ENCODE measurements at regions not wholly inside any gene's neighbourhood (a gene's known extent, or its start where the extent isn't known, plus 50 kb on each side); places are given as distances from the start of the nearest gene placed in this dataset.

DNA sequence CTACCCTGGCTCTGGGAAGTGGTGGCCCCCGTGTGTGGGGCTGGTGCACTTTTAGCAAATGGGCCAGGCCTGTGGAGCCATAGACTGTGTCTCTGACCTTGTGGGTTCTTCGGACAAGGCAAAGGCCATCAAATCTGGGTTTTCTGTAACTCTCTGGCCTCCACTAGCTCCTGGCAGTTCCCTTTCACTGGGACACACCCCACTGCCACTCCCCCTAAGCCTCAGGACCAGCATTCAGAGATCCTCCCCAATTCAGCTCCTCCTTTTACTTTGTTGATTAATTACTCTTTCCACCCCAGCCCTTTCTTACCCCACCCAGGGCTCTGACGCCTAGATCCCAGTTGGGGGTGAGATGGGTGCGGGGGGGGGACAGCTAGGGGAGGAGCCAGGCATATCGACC, 53.9 kb upstream of the IRX3 start:
- no peaks in the 10 kb centered on the region for H3K27me3 ChIP-seq (ENCODE audit: low read depth)
- no peak for ATAC-seq
- DNase-seq: no peak
- no peak overlapping the region for H3K4me3 ChIP-seq
- no peaks in the 10 kb centered on the region for H3K36me3 ChIP-seq
- no peaks in the 10 kb centered on the region for H3K9me3 ChIP-seq
- no peak for TF ChIP-seq CTCF (IDR thresholded peaks at IDR 0.05)
- intact Hi-C loops (cut with DNase I): no loop called here
- H3K27ac ChIP-seq: no peak overlapping the region
- H3K4me1 ChIP-seq: no peaks in the 10 kb centered on the region

GRCh38 chr16:54336631-54337204, 50.1 kb upstream of the IRX3 start:
- DNase-seq: no peak
- H3K4me1 ChIP-seq: no peaks in the 10 kb centered on the region
- ATAC-seq: no peak
- no peaks in the 10 kb centered on the region for H3K27me3 ChIP-seq (ENCODE audit: low read depth)
- no peak for TF ChIP-seq CTCF (IDR thresholded peaks at IDR 0.05)
- no peak overlapping the region for H3K4me3 ChIP-seq
- no peak overlapping the region for H3K27ac ChIP-seq
- H3K36me3 ChIP-seq: no peaks in the 10 kb centered on the region
- intact Hi-C loops (cut with DNase I): no loop called here
- H3K9me3 ChIP-seq: no peaks in the 10 kb centered on the region

All from lower lobe of right lung (tissue), 2 donors.